Esophagus squamous epithelium (tissue), 4 donors: ENCODE measurements at regions not wholly inside any gene's neighbourhood (a gene's known extent, or its start where the extent isn't known, plus 50 kb on each side); places are given as distances from the start of the nearest gene placed in this dataset.

Source experiments
- CTCF ChIP-seq, 6 experiments: fragments of 450-650 bp in 4 of 6; fragments of 200-600 bp in 2 of 6; sonication (generic) in 2 of 6; IDR thresholded peaks; one replicate each; pipeline ENCODE4 v1.5.1; 2016 to 2019; ENCODE audit warnings: antibody characterized with exemption in 6 of 6, mild to moderate bottlenecking in 4 of 6, moderate library complexity in 4 of 6
- POLR2A ChIP-seq, 4 donors: fragments of 450-650 bp; IDR thresholded peaks; one replicate each; pipeline ENCODE4 v1.6.1; 2017; ENCODE audit warnings: antibody characterized with exemption in 4 of 4, mild to moderate bottlenecking in 4 of 4, moderate library complexity in 3 of 4

DNA sequence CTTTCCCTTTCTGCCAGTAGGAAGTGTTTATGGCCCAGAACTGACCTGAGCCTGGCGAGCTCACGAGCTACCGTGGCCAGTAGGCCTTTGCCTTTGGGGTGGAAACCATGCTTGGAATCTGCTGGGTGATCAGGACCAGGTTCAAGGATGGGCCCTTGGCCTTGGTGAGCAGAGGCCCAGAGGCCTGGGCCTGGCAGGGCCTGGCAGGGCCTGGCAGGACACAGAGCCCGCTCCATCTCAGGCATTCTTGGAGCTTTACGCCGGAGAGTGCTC is 184.8 kb upstream of the RTL1 start:
- TF ChIP-seq CTCF (IDR thresholded peaks at IDR 0.05) (no peak), POLR2A (IDR thresholded peaks at IDR 0.05) (no peak)
